ENCODE measurements at regions not wholly inside any gene's neighbourhood (a gene's known extent, or its start where the extent isn't known, plus 50 kb on each side); places are given as distances from the start of the nearest gene placed in this dataset.

- TF ChIP-seq CTCF (IDR thresholded peaks at IDR 0.05; ENCODE audit: low read depth, low read length, missing input control) = no peak
- TF ChIP-seq FOXA1 (IDR thresholded peaks at IDR 0.05) = no peak
- no peak for TF ChIP-seq JUND (IDR thresholded peaks at IDR 0.05)
- TF ChIP-seq SP1 (IDR thresholded peaks at IDR 0.05) = no peak
- TF ChIP-seq YY1 (IDR thresholded peaks at IDR 0.05) = no peak
- no peak for TF ChIP-seq HNF4A (conservative IDR thresholded peaks at IDR 0.05)
- no peak for TF ChIP-seq REST (IDR thresholded peaks at IDR 0.05)
- TF ChIP-seq, protein P1, sequence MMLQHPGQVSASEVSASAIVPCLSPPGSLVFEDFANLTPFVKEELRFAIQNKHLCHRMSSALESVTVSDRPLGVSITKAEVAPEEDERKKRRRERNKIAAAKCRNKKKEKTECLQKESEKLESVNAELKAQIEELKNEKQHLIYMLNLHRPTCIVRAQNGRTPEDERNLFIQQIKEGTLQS (IDR thresholded peaks at IDR 0.05) = no peak
- TF ChIP-seq NR2F2 (IDR thresholded peaks at IDR 0.05) = no peak
Observed at GRCh38 chr2:238507836-238508235, 81.1 kb downstream of the ASB1 start.
